MM.1S (cell line): ENCODE measurements at regions not wholly inside any gene's neighbourhood (a gene's known extent, or its start where the extent isn't known, plus 50 kb on each side); places are given as distances from the start of the nearest gene placed in this dataset.

Source experiments
- DNase-seq: peaks from one replicate; pipeline ENCODE4 v3.0.0-alpha.2; 2015
- H2AFZ ChIP-seq: fragments of 300-600 bp; sonication (generic); 2 replicates; pipeline ENCODE4 v1.6.0; 2016; ENCODE audit warnings: antibody characterized with exemption, low read length
- H3F3A ChIP-seq: fragments of 300-600 bp; sonication (generic); 2 replicates; pipeline ENCODE4 v1.6.1; 2016; ENCODE audit warnings: mild to moderate bottlenecking, antibody characterized with exemption, low read length, moderate library complexity, mixed read lengths; ENCODE audit not compliant: insufficient read depth
- H3K27ac ChIP-seq: fragments of 300-600 bp; sonication (generic); 2 replicates; pipeline ENCODE4 v1.5.1; 2016; ENCODE audit warnings: mild to moderate bottlenecking, low read length
- H3K27me3 ChIP-seq: fragments of 300-600 bp; sonication (generic); replicated peaks from 2 replicates; pipeline ENCODE4 v1.6.0; 2016; ENCODE audit warnings: low read length; ENCODE audit not compliant: insufficient read depth
- H3K36me3 ChIP-seq: fragments of 300-600 bp; sonication (generic); replicated peaks from 2 replicates; pipeline ENCODE4 v1.6.1; 2016; ENCODE audit warnings: mild to moderate bottlenecking, low read length, mixed read lengths; ENCODE audit not compliant: insufficient read depth
- H3K4me1 ChIP-seq: fragments of 300-600 bp; sonication (generic); 2 replicates; pipeline ENCODE4 v1.6.1; 2016; ENCODE audit warnings: low read length, mixed read lengths
- H3K4me2 ChIP-seq: fragments of 300-600 bp; sonication (generic); 2 replicates; pipeline ENCODE4 v1.6.0; 2016; ENCODE audit warnings: low read depth, low read length
- H3K4me3 ChIP-seq: fragments of 300-600 bp; sonication (generic); 2 replicates; pipeline ENCODE4 v1.5.1; 2016; ENCODE audit warnings: low read length, mixed read lengths
- H3K79me2 ChIP-seq: fragments of 300-600 bp; sonication (generic); 2 replicates; pipeline ENCODE4 v1.6.1; 2016; ENCODE audit warnings: mixed run types, low read length, mixed read lengths
- H3K9ac ChIP-seq: fragments of 300-600 bp; sonication (generic); 2 replicates; pipeline ENCODE4 v1.6.1; 2016; ENCODE audit warnings: low read length, mixed read lengths
- H3K9me2 ChIP-seq: fragments of 300-600 bp; sonication (generic); replicated peaks from 2 replicates; pipeline ENCODE4 v1.6.1; 2016; ENCODE audit warnings: mild to moderate bottlenecking, low read length, mixed read lengths; ENCODE audit not compliant: insufficient read depth
- H3K9me3 ChIP-seq: fragments of 300-600 bp; sonication (generic); replicated peaks from 2 replicates; pipeline ENCODE4 v1.6.1; 2016; ENCODE audit warnings: mild to moderate bottlenecking, low read length, mixed read lengths; ENCODE audit not compliant: insufficient read depth
- H4K20me1 ChIP-seq: fragments of 300-600 bp; sonication (generic); 2 replicates; pipeline ENCODE4 v1.6.1; 2016; ENCODE audit warnings: mild to moderate bottlenecking, low read length, moderate library complexity, mixed read lengths; ENCODE audit not compliant: insufficient read depth
- CTCF ChIP-seq: fragments of 300-600 bp; sonication (generic); IDR thresholded peaks from 2 replicates; pipeline ENCODE4 v1.5.1; 2016; ENCODE audit warnings: antibody characterized with exemption, low read length, mixed read lengths
- EZH2 ChIP-seq: fragments of 300-600 bp; sonication (generic); optimal IDR thresholded peaks from 2 replicates; pipeline ENCODE3; 2017; ENCODE audit warnings: low read depth, mild to moderate bottlenecking, antibody characterized with exemption, low read length, mixed read lengths
- EZH2phosphoT487 ChIP-seq: fragments of 300-600 bp; sonication (generic); IDR thresholded peaks from 2 replicates; pipeline ENCODE4 v1.6.1; 2018; ENCODE audit warnings: antibody characterized with exemption, low read length

- H3F3A ChIP-seq = no peaks in the 10 kb centered on the region
- no peak for DNase-seq
- no peak for TF ChIP-seq CTCF
- no peak for TF ChIP-seq EZH2
- TF ChIP-seq EZH2phosphoT487 = no peak
- H3K9ac ChIP-seq = no peak overlapping the region
- no peaks in the 10 kb centered on the region for H3K9me2 ChIP-seq
- no peaks in the 10 kb centered on the region for H3K79me2 ChIP-seq
- H3K4me2 ChIP-seq = no peak overlapping the region
- no peak overlapping the region for H2AFZ ChIP-seq
- H3K36me3 ChIP-seq = no peaks in the 10 kb centered on the region
- no peaks in the 10 kb centered on the region for H3K27me3 ChIP-seq
- no peaks in the 10 kb centered on the region for H4K20me1 ChIP-seq
- no peak overlapping the region for H3K4me3 ChIP-seq
- no peaks in the 10 kb centered on the region for H3K9me3 ChIP-seq
- peaks cover 7% of the 10 kb centered on the region; the same call in 1 of the 2 replicates for H3K4me1 ChIP-seq
- no peak overlapping the region for H3K27ac ChIP-seq
Observed at GRCh38 chr21:30986965-30987364, 51.3 kb downstream of the KRTAP19-8 start.

- Histone ChIP-seq H3F3A (no peaks in the 10 kb centered on the region), H3K4me2 (no peak overlapping the region), H3K9me3 (no peaks in the 10 kb centered on the region), H3K27me3 (no peaks in the 10 kb centered on the region), H3K79me2 (no peaks in the 10 kb centered on the region), H2AFZ (no peak overlapping the region), H3K27ac (no peak overlapping the region), H3K9ac (no peak overlapping the region), H3K9me2 (no peaks in the 10 kb centered on the region), H3K4me3 (no peak overlapping the region), H4K20me1 (no peaks in the 10 kb centered on the region), H3K36me3 (no peaks in the 10 kb centered on the region), H3K4me1 (peaks cover 7% of the 10 kb centered on the region; the same call in 1 of the 2 replicates)
- TF ChIP-seq CTCF = no peak
- TF ChIP-seq EZH2phosphoT487 = no peak
- TF ChIP-seq EZH2 = no peak
- DNase-seq = peak; percentile 18
Observed at GRCh38 chr21:30984889-30985288, 53.4 kb downstream of the KRTAP19-8 start.

GRCh38 chr21:30981403-30981802 is 56.9 kb downstream of the KRTAP19-8 start:
- TF ChIP-seq EZH2 (no peak), CTCF (no peak), EZH2phosphoT487 (no peak)
- Histone ChIP-seq H3K9me2 (no peaks in the 10 kb centered on the region), H3K4me1 (peaks cover 12% of the 10 kb centered on the region; the same call in 1 of the 2 replicates), H3K4me2 (no peak overlapping the region), H3K36me3 (no peaks in the 10 kb centered on the region), H3F3A (no peaks in the 10 kb centered on the region), H4K20me1 (no peaks in the 10 kb centered on the region), H3K27ac (no peak overlapping the region), H3K9ac (no peak overlapping the region), H3K4me3 (no peak overlapping the region), H2AFZ (no peak overlapping the region), H3K79me2 (no peaks in the 10 kb centered on the region), H3K27me3 (no peaks in the 10 kb centered on the region), H3K9me3 (no peaks in the 10 kb centered on the region)
- DNase-seq = no peak
